HG02938 (cell line): ENCODE measurements at regions not wholly inside any gene's neighbourhood (a gene's known extent, or its start where the extent isn't known, plus 50 kb on each side); places are given as distances from the start of the nearest gene placed in this dataset.
"Not testable (repeated sequence)": the region's sequence is repeated elsewhere in the genome, so short reads cannot be mapped to it uniquely, and the experiment has no call there.

Experiments
- ATAC-seq: cut with Tn5 transposase; IDR thresholded peaks from one replicate; pipeline ENCODE4 v1.9.1; 2021; ENCODE audit warnings: mild to moderate bottlenecking, moderate library complexity; ENCODE audit not compliant: unreplicated experiment

GRCh38 chr12:67531051-67531450 is 117.5 kb upstream of the DYRK2 start:
- ATAC-seq = no peak

DNA sequence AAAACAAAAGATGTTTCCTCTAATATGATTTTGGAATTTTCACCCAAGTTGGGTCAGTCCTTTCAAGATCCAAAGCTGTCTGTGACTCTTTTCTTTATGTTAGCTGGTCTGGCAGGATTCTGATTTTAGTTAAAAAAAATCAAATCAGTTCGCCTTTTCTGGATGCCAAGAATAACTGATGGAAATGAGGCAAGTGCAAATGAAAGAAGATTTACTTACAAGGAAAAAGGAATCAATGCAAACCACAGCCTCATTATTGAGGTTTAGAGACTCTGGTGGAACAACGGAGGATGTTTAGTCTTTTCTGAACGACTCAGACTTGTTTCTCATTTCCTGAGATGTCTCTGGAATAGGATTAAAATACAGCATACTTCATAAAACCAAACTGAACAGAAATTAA is 117.0 kb upstream of the DYRK2 start:
- ATAC-seq = no peak

- ATAC-seq = no peak
Observed at GRCh38 chr12:67533159-67533558, 115.4 kb upstream of the DYRK2 start.

- ATAC-seq = no peak
Observed at GRCh38 chr12:67534046-67534445, 114.5 kb upstream of the DYRK2 start.

DNA sequence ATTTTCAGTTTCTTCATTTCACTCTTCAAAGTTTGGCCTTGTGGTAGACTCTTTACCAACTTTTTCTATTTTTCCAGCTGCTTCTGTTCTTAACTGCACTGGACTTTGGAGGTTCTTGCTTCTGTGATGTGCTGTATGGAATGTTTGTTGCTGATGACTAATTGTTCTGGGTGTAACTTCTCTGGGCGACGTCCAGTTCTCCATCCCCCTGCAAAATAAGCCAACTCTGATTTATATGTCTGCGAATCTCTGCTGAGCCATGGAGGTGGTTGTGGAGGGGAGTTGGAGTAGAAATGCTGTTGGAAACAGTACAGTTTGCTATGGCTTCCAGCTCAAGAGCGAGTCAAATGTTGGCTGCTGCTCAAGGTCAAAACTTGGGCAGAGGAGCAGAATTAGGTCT is 113.9 kb upstream of the DYRK2 start:
- no peak for ATAC-seq

DNA sequence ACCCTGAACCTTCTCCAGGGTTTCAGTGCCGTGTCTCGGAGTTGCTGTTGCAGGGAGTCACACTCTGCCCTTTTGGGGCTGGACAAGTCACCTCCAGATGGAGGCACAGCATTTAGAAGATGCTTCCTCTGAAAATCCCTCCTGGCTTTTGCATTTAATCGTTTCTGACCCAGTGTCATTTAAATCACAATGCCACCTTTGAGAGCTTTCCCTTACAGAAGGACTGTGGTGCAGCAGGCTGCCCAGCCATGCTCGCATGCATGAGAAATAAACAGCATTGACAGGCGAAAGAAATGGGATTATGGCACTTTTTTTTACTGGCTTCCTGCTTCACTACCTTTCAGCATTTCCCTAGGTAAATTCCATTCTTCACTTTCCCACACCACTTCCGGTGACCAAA is 113.4 kb upstream of the DYRK2 start:
- no peak for ATAC-seq

- no peak for ATAC-seq
Observed at GRCh38 chr12:67535971-67536370, 112.6 kb upstream of the DYRK2 start.

- no peak for ATAC-seq
Observed at GRCh38 chr12:67539329-67539728, 109.2 kb upstream of the DYRK2 start.

GRCh38 chr12:67539946-67540345 is 108.6 kb upstream of the DYRK2 start:
- no peak for ATAC-seq

- no peak for ATAC-seq
Observed at GRCh38 chr12:67540920-67541624, 107.5 kb upstream of the DYRK2 start.

DNA sequence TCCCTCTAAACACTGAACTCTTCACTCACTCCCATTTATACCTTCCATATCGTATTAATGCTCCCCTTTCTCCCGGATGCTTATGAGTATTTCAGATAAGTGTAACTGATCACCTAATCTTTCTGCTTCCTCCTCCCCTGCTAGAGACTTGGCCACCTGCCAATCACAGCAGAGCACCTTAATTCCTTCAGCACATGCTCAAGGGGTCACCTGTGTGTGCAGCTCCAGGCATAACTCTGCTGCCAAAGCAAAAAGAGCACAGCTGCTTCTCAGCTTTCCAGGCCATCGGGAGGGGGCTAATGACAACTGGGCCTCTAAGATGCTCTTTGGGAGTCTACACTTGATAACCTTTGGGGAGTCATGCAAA is 106.9 kb upstream of the DYRK2 start:
- no peak for ATAC-seq

GRCh38 chr12:67543021-67543770 is 105.3 kb upstream of the DYRK2 start:
- ATAC-seq = no peak

DNA sequence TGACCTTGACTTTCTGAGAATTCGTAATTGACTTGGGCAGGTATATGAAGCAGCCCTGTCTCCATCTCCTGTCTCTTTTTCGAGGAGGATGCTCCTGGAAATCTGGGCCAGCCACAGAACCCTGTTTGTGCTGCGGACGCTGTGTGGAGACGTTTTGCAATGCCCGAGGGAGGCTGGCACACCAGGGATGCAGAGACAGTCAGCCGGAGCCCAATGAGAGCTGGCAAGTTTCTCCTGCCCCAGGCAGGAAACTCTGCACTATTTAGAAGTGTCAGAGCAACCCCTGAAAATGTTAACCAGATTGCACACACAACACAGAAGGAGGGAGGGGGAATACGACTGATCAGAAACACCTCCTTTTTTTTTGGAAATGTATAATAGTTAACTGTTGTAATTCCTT is 103.2 kb upstream of the DYRK2 start:
- no peak for ATAC-seq

GRCh38 chr12:67546746-67547145 is 101.8 kb upstream of the DYRK2 start:
- ATAC-seq = no peak

- ATAC-seq = not testable (repeated sequence)
Observed at GRCh38 chr12:67555075-67555717, 93.3 kb upstream of the DYRK2 start.

GRCh38 chr12:67558775-67559174 is 89.8 kb upstream of the DYRK2 start:
- ATAC-seq = no peak

DNA sequence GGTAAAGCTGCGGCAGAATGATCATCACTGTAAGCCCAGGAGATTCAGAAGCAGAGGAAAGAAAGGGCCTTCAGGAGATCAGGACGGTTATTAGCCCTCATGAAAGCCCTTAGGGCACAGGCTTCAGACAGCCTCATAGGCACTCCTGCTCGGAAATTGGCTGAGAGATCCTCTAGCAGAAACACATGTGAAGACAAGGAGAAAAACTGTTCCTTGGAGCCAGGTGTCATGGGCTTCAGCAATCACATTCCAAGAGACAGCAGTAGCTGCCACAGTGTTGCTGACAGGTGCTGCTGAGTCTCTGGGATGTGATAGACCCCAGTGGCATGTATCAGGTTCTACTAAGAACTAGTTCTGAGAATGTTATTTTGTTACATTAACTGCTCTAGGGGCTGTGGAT is 88.8 kb upstream of the DYRK2 start:
- no peak for ATAC-seq

GRCh38 chr12:67562513-67563287 is 85.8 kb upstream of the DYRK2 start:
- no peak for ATAC-seq

GRCh38 chr12:67568055-67568454 is 80.5 kb upstream of the DYRK2 start:
- no peak for ATAC-seq

DNA sequence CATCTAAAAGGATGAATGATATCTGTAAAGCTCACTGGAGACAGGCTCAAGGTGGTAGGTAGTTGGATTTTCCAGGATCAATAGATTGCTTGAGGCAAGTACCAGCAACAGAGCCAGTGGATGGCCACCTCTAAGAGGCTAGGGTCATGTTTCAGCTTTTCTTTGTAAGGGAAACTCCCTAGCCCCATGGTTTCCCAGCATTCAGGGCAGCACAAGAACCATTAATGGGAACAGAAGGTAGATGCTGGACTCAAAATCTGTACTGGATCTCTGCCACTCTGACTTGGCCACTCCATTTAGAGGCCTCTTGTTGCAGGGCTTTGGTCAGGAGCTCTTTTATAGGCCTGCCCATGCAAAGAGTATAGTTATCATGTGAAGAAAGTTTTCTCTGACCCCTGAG is 76.1 kb upstream of the DYRK2 start:
- no peak for ATAC-seq

GRCh38 chr12:67573566-67573965 is 75.0 kb upstream of the DYRK2 start:
- ATAC-seq = no peak
